Colonic mucosa (tissue), 4 donors: ENCODE measurements at regions not wholly inside any gene's neighbourhood (a gene's known extent, or its start where the extent isn't known, plus 50 kb on each side); places are given as distances from the start of the nearest gene placed in this dataset.

Source experiments
- DNase-seq: peaks from one replicate; pipeline ENCODE4 v3.0.0-alpha.2; 2020
- H3K27ac ChIP-seq: fragments of 200-600 bp; one replicate; pipeline ENCODE4 v1.8.0; 2021
- H3K27me3 ChIP-seq: fragments of 200-600 bp; one replicate; pipeline ENCODE4 v1.8.0; 2021
- H3K36me3 ChIP-seq: fragments of 200-600 bp; one replicate; pipeline ENCODE4 v1.8.0; 2021
- H3K4me1 ChIP-seq: fragments of 200-600 bp; one replicate; pipeline ENCODE4 v1.8.0; 2021; ENCODE audit warnings: mild to moderate bottlenecking
- H3K4me3 ChIP-seq: fragments of 200-600 bp; one replicate; pipeline ENCODE4 v1.8.0; 2021
- H3K9ac ChIP-seq, 2 donors: one replicate each; pipeline ENCODE4 v1.7.0; 2013; ENCODE audit warnings: control low read depth in 2 of 2, low read depth in 2 of 2, low read length in 2 of 2
- H3K9me3 ChIP-seq: fragments of 200-600 bp; one replicate; pipeline ENCODE4 v1.8.0; 2021
- CTCF ChIP-seq: fragments of 200-600 bp; IDR thresholded peaks from one replicate; pipeline ENCODE4 v1.8.0; 2022; ENCODE audit warnings: antibody characterized with exemption, mild to moderate bottlenecking
- intact Hi-C: fragments of 100-400 bp; cut with DNase I; formaldehyde crosslinking; loops from one replicate; pipeline ENCODE4 v1.14.1; 2022
- donor health status: healthy.
- donor health status: DM: no; HTN: no; CAD: no.
- donor health status: DM: no; HTN: no; CAD: no.

GRCh38 chr3:59430341-59430740 lies 380.5 kb upstream of the CFAP20DC start:
- Histone ChIP-seq H3K9ac (no peak overlapping the region), H3K27ac (no peak overlapping the region), H3K36me3 (no peaks in the 10 kb centered on the region), H3K27me3 (no peaks in the 10 kb centered on the region), H3K9me3 (no peaks in the 10 kb centered on the region), H3K4me1 (no peaks in the 10 kb centered on the region), H3K4me3 (no peak overlapping the region)
- intact Hi-C loops, result no loop called here
- no peak for TF ChIP-seq CTCF
- DNase-seq, result no peak

GRCh38 chr3:59429198-59429597 lies 379.4 kb upstream of the CFAP20DC start:
- Histone ChIP-seq H3K4me1 (no peaks in the 10 kb centered on the region), H3K9me3 (no peaks in the 10 kb centered on the region), H3K9ac (no peak overlapping the region), H3K27ac (no peak overlapping the region), H3K27me3 (no peaks in the 10 kb centered on the region), H3K4me3 (no peak overlapping the region), H3K36me3 (no peaks in the 10 kb centered on the region)
- DNase-seq, result no peak
- no peak for TF ChIP-seq CTCF
- intact Hi-C loops, result no loop called here

GRCh38 chr3:59426821-59427565 lies 377.2 kb upstream of the CFAP20DC start:
- no peaks in the 10 kb centered on the region for H3K27me3 ChIP-seq
- no peaks in the 10 kb centered on the region for H3K4me1 ChIP-seq
- intact Hi-C loops, result no loop called here
- H3K4me3 ChIP-seq, result no peak overlapping the region
- DNase-seq, result no peak
- H3K9ac ChIP-seq, result no peak overlapping the region
- H3K27ac ChIP-seq, result no peak overlapping the region
- H3K9me3 ChIP-seq, result no peaks in the 10 kb centered on the region
- TF ChIP-seq CTCF, result no peak
- H3K36me3 ChIP-seq, result no peaks in the 10 kb centered on the region

GRCh38 chr3:59425942-59426341 lies 376.1 kb upstream of the CFAP20DC start:
- Histone ChIP-seq H3K9ac (no peak overlapping the region), H3K9me3 (no peaks in the 10 kb centered on the region), H3K4me1 (no peaks in the 10 kb centered on the region), H3K27me3 (no peaks in the 10 kb centered on the region), H3K27ac (no peak overlapping the region), H3K4me3 (no peak overlapping the region), H3K36me3 (no peaks in the 10 kb centered on the region)
- no peak for DNase-seq
- TF ChIP-seq CTCF, result no peak
- intact Hi-C loops, result no loop called here

- intact Hi-C loops, result no loop called here
- Histone ChIP-seq H3K27me3 (no peaks in the 10 kb centered on the region), H3K4me1 (no peaks in the 10 kb centered on the region), H3K36me3 (no peaks in the 10 kb centered on the region), H3K9me3 (no peaks in the 10 kb centered on the region), H3K4me3 (no peak overlapping the region), H3K27ac (no peak overlapping the region), H3K9ac (no peak overlapping the region)
- DNase-seq, result no peak
- no peak for TF ChIP-seq CTCF
Observed at GRCh38 chr3:59425371-59425770, 375.5 kb upstream of the CFAP20DC start.
